Stromal cell of bone marrow (primary cell): ENCODE measurements at regions not wholly inside any gene's neighbourhood (a gene's known extent, or its start where the extent isn't known, plus 50 kb on each side); places are given as distances from the start of the nearest gene placed in this dataset.
"Not testable (repeated sequence)": the region's sequence is repeated elsewhere in the genome, so short reads cannot be mapped to it uniquely, and the experiment has no call there.

Experiments used
- DNase-seq: peaks from one replicate; pipeline ENCODE4 v3.0.0-alpha.2; 2012; ENCODE audit warnings: low read depth

GRCh38 chr3:195999176-195999575 is 82.7 kb downstream of the TFRC start:
- not testable (repeated sequence) for DNase-seq

DNA sequence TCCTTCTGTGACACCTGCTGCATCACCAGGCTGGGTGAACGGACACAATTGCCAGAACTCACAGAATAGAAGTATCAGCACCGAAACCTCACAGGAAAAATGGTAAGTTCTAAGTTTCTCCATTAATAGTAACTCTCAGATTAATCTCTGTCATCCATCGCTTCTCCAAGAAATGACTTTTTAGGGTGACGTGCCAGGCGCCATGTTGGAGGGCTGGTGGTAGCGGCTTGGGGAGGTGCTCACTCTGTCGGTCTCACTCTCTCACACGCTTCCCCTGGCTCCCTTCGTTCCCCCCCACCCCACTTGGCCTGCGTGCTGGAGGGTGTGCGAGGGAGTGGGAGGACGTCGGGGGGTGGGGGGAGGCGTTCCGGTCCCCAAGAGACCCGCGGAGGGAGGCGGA is 85.6 kb downstream of the TFRC start:
- not testable (repeated sequence) for DNase-seq

DNA sequence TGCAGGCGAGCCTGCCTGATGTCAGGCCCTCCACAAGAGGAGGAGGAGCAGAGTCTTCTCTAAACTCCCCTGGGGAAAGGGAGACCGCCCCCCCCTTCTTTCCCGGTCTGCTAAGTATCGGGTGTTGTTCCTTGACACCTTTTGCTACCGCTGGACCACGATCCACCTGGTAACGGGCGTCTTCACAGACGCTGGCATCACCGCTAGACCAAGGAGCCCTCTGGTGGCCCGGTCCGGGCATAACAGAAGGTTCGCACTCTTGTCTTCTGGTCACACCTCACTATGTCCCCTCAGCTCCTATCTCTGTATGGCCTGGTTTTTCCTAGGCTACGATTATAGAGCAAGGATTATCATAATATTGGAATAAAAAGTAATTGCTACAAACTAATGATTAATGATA is 86.0 kb upstream of the TNK2 start:
- not testable (repeated sequence) for DNase-seq

DNA sequence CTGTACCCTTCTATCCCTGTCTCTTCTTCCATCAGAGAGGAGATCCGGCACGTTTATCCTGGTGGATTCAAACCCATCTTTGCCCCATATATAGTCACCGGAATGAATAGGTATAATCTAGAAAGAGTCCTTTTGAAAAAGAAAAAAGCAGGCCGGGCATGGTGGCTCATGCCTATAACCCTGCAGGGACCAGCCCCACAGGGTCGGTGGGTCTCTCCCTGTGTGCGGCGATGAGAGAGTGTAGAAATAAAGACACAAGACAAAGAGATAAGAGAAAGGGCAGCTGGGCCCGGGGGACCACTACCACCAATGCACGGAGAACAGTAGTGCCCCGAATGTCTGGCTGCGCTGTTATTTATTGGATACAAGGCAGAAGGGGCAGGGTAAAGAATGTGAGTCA is 85.3 kb upstream of the TNK2 start:
- not testable (repeated sequence) for DNase-seq

DNA sequence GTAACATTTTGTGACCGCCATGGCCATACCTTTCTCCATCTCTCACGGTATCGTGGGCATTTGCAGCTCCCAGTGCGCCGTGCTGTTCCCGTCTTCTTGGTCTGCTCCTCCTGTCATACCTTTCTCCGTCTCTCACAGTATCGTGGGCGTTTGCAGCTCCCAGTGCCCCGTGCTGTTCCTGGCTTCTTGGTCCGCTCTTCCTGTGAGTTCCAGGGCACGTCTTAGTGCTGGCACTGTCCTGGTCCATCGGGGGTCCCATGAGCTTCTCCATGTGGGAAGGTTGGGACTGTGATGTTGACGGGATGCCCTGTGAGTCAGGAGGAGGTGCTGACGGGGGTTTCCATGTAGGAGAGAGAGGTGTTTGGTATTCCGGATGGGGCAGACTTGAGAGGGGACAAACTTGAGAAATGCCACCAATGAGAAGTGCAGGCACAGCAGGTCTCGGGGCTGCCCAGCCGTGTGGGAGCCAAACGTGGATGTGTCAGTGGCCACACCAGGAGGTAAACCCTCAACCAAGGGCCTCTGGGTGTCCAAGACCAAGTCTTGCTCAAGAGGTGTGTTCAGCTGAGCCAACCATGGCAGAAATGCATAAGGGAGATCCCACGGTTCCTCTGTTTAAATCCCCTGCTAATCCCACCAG is 84.7 kb upstream of the TNK2 start:
- not testable (repeated sequence) for DNase-seq

DNA sequence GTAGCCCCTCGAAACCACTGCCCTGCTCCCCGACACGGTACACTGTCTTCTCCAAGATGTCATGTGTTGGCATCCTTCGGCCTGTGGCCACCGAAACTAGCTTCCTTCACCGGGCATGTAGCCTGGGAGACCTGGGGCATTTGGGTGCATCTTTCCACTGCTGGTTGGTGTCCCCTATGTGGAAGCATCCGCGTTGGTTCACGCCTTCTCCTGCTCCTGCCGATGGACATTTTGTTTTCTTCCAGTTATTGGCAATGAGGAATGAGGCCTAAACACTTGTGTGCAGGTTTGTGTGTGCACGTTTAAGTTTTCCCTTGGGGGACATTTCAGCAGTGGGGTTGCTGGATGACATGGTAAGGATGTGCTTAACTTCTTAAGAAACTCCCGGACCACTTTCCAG is 83.6 kb upstream of the TNK2 start:
- not testable (repeated sequence) for DNase-seq

- not testable (repeated sequence) for DNase-seq
Measured at GRCh38 chr3:195991243-195991642, 82.9 kb upstream of the TNK2 start.

DNA sequence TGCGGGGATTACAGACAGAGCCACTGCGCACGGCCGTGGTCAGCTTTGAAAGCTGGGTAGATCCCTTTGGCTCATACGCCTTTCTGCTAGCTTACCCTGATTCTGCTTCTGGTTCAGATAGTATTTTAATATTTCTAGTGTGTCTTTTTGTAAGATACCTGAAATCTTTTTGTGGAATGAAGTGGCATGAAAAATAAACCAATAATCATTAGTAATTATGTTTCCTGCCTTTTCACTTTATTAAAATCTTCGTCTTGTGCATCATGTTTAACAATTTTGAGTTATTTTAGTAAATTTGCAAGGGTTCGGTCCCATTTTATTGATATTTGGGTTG is 82.5 kb upstream of the TNK2 start:
- not testable (repeated sequence) for DNase-seq

GRCh38 chr3:195989921-195990840 is 81.8 kb upstream of the TNK2 start:
- peak; percentile 48 for DNase-seq

GRCh38 chr3:195989197-195989920 is 81.0 kb upstream of the TNK2 start:
- not testable (repeated sequence) for DNase-seq

DNA sequence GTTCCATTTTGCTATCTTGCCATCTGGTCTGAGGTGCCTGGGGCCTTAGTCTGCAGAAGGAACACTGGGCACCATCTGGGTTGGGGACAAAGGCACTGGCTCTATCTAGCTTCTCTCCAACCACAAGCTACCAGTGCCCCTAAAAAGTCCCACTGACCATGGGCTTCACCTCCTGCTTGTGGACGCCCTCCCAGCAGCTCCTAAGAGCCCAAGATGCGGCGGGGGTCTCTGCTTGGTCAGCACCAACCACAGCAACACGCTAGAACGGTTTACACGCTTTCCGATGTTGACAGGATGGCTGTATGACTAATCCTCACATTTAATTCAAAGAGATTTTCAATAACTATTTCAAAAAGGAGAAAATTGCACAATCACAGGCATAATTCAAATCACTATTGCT is 80.4 kb upstream of the TNK2 start:
- DNase-seq: not testable (repeated sequence)

DNA sequence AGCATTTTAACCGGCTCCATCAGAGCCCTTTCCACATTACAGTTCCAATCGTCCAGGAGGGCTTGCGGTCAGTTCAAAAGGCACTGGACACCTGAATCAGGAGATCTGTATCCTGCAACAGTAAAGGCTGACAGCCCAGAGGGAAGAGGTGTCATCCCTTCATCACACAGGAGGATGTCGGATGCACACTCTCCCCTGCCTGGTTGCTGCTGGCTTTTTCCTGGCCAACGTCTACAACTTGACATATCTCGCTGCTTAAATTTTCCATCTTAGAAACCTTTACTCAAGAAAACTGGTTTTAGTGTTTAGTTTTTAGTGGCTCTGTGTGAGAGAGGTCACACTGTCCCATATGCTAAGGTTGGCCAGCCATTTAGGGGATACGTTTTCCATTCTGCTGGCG is 78.7 kb upstream of the TNK2 start:
- not testable (repeated sequence) for DNase-seq

- not testable (repeated sequence) for DNase-seq
Measured at GRCh38 chr3:195986576-195986975, 78.2 kb upstream of the TNK2 start.

DNA sequence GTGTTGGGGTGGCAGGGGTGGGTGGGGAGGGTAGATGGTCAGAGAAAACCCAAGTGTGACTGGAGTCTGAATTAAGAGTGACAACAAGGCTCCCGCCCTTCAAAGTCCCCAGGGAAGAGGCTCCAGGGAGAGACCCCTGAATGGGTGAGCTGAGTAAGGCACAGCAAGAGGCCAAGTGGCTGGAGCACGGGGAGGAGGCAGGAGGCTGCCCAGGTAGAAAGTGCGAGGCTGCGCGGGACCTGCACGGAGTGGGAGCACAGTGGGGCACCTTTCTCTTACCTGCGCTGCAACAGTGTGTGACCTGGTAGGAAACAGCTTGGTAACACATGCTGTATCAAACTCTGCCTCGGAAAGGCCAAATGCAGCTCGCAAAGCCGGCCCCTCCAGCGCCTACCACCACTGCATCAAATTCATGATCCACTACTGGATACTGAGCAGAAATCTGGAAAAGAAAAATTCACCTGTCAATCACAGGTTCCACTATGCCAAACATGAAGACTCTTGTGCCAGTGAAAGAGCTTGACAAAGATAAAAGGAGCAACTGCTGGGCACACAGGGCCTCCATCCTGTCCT is 77.1 kb upstream of the TNK2 start:
- DNase-seq: not testable (repeated sequence)

DNA sequence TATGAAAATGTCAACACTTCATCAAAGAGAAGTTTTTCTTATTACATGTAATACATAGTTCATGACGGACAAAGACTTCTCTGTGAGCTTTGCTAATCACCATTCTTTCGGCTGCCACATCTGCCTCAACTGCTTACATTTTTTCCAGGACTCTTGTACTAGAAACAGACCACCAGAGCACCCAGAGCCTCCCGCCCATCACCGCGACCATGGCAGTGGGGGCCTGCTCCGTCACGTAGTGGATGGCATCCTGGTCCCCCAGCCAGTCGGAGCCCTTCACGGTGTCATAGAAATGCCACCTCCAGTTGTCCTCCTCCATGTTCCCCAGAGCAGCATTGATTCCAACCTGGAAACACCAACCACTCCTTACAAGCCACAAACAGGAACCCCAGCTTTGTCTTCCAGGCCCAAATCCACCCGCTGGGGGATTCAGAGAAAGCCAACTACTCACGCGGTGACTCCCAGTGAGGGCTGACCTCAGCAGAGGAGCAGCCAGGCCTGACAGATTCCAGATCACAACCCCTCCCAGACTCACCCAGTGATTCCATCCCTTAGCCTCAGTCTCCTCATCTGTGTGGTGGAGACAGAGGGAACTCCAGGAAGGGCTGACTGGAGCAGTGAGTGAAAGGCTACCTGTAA is 76.2 kb upstream of the TNK2 start:
- not testable (repeated sequence) for DNase-seq

- not testable (repeated sequence) for DNase-seq
Measured at GRCh38 chr3:195983880-195984279, 75.5 kb upstream of the TNK2 start.

DNA sequence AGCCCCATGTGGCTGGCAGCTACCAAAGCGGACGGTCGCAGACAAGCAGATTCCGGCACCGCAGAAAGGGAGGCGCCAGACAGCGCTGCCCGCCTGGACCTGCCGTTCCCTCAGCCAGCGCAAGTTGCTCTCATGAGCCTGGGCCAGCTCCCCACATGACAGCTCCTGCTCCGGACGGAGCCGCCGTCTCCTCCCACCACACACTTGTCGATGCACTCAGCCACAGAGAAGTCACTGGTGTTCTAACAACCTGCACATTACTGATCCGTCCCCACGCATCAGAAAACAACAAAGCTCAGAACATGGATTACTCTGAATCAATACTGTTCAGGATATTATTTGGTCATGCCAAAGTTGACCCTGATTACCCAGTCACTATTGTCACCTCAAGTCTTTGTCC is 74.4 kb upstream of the TNK2 start:
- not testable (repeated sequence) for DNase-seq

GRCh38 chr3:195981778-195982177 is 73.4 kb upstream of the TNK2 start:
- not testable (repeated sequence) for DNase-seq

DNA sequence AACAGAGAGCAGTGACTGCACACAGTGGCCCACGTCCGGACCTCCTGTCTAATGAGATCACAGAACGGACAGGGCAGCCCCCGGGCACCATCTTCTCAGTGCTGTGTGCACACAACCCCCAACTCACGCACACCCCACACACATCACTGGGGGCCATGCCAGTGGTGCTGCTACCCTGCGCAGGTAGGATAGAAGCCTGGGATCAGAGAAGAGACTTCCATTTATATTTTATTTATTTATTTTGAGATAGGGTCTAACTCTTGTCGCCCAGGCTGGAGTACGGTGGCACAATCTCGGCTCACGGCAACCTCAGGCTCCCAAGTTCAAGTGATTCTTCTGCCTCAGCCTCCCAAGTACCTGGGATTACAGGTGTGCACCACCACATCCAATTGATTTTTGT is 71.5 kb upstream of the TNK2 start:
- not testable (repeated sequence) for DNase-seq

- not testable (repeated sequence) for DNase-seq
Measured at GRCh38 chr3:195978585-195978984, 70.2 kb upstream of the TNK2 start.

DNA sequence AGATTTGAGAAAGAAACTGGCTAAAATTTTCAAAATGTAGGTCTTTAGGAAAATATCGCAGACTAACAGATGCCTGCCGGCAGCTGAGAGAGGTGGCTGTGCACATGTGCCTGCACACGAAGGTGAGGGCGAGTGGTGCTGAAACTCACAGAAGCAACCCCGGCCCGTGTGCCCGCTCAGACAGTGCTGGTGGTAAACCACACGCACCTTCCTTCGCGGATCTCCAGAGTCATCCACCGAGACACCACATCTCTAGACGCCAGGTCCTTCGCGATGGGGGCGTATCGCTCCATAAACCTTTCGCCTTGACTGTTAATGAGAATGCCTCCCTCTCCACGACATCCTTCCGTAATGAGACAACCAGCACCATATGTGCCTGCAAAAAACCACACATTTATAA is 68.5 kb upstream of the TNK2 start:
- not testable (repeated sequence) for DNase-seq

DNA sequence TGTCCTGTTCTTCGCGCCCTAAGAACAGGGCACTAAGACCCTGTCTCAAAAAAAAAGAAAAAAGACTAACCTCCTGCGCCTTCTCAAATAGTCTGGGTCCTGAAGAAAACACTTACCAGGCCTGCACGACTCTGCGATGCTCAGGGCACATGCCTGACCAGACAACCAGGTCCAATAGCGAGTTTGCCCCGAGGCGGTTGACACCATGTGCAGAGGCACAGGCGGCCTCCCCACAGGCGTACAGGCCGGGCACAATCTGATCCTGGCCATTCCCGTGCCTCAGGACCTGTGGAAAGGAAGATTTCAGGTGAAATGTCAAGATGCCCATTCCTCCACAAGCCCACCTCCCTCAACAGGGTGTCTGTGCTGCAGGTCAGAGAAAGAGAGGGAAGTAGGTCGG is 65.9 kb upstream of the TNK2 start:
- DNase-seq: not testable (repeated sequence)
